Panc1 (cell line): ENCODE measurements at regions not wholly inside any gene's neighbourhood (a gene's known extent, or its start where the extent isn't known, plus 50 kb on each side); places are given as distances from the start of the nearest gene placed in this dataset.

Experiments
- ATAC-seq: fragments of 200-7000 bp; cut with Tn5 transposase; 2 replicates; pipeline ENCODE4 v1.9.1; 2020; ENCODE audit warnings: mild to moderate bottlenecking, moderate library complexity
- BruUV-seq: library from RNA; stranded (reverse); fragments of 400-500 nt; replicated peaks from 2 replicates; lab custom pipeline; 2021; lab: Mats Ljungman, UMichigan
- CTCF ChIA-PET: fragments of 300-600 bp; sonication (Branson Sonifier 250); formaldehyde crosslinking; loops from one replicate; lab custom pipeline; 2022; ENCODE audit warnings: antibody characterized with exemption; lab: Charles Lee
- POLR2A ChIA-PET: fragments of 300-600 bp; sonication (Branson Sonifier 250); formaldehyde crosslinking; loops from one replicate; lab custom pipeline; 2022; ENCODE audit warnings: antibody characterized with exemption; lab: Charles Lee
- DNase-seq: peaks from one replicate; pipeline ENCODE4 v3.0.0-alpha.2; 2010; ENCODE audit warnings: low read depth, low spot score
- H3K27ac ChIP-seq: 2 replicates; pipeline ENCODE4 v1.5.1; 2011; ENCODE audit warnings: mild to moderate bottlenecking, low read length, inconsistent platforms
- H3K27me3 ChIP-seq: fragments of 200-500 bp; sonication (Bioruptor generic); 2 replicates; pipeline ENCODE4 v1.6.0; 2014; ENCODE audit warnings: low read length, inconsistent platforms; ENCODE audit not compliant: control insufficient read depth, insufficient read depth
- H3K36me3 ChIP-seq: fragments of 200-500 bp; sonication (Bioruptor generic); 2 replicates; pipeline ENCODE4 v1.5.1; 2014; ENCODE audit warnings: inconsistent platforms, mild to moderate bottlenecking, low read length, moderate library complexity; ENCODE audit not compliant: control insufficient read depth, insufficient read depth
- H3K4me1 ChIP-seq: 2 replicates; pipeline ENCODE4 v1.5.1; 2011; ENCODE audit warnings: inconsistent platforms, mild to moderate bottlenecking, low read length, moderate library complexity; ENCODE audit not compliant: control insufficient read depth, insufficient read depth
- H3K4me3 ChIP-seq, 2 experiments: 2 replicates each; pipeline ENCODE4 v1.5.1; 2011 to 2012; ENCODE audit warnings: low read depth in 2 of 2, low read length in 2 of 2, mild to moderate bottlenecking in 2 of 2, inconsistent platforms in 1 of 2, moderate library complexity in 1 of 2
- H3K9me3 ChIP-seq: fragments of 200-500 bp; sonication (Bioruptor generic); 2 replicates; pipeline ENCODE4 v1.5.1; 2014; ENCODE audit warnings: low read depth, mild to moderate bottlenecking, inconsistent platforms, low read length, moderate library complexity; ENCODE audit not compliant: control insufficient read depth, insufficient read depth
- CTCF ChIP-seq: fragments of 450-650 bp; IDR thresholded peaks from 2 replicates; pipeline ENCODE4 v1.5.1; 2017; ENCODE audit warnings: mild to moderate bottlenecking
- POLR2AphosphoS5 ChIP-seq: IDR thresholded peaks from 2 replicates; pipeline ENCODE4 v1.6.1; 2012; ENCODE audit warnings: mild to moderate bottlenecking, low read depth, low read length, moderate library complexity
- SIN3A ChIP-seq: IDR thresholded peaks from 2 replicates; pipeline ENCODE4 v1.6.1; 2012; ENCODE audit warnings: low read depth, mild to moderate bottlenecking, low read length, moderate library complexity, borderline replicate concordance; ENCODE audit not compliant: insufficient read depth
- TCF7L2 ChIP-seq: IDR thresholded peaks from 2 replicates; pipeline ENCODE4 v1.6.1; 2011; ENCODE audit warnings: mild to moderate bottlenecking, low read depth, low read length, inconsistent platforms
- in situ Hi-C: cut with HindIII; loops from 2 replicates; pipeline ENCODE4 v1.10.0; 2016; ENCODE audit warnings: low sequenced_read_pairs, low pct_unique_long_range_greater_than_20kb
- intact Hi-C: fragments of 100-400 bp; cut with micrococcal nuclease; formaldehyde crosslinking; loops from one replicate; pipeline ENCODE4 v1.10.0; 2022; ENCODE audit not compliant: unreplicated experiment
- TF ChIP-seq, protein P1 (sequence below), 2 experiments: IDR thresholded peaks; 2 replicates each; pipeline ENCODE4 v1.6.1; 2011 to 2012; ENCODE audit warnings: low read depth in 2 of 2, control low read depth in 1 of 2, low read length in 1 of 2, mild to moderate bottlenecking in 1 of 2, moderate library complexity in 1 of 2; ENCODE audit not compliant: insufficient read depth in 1 of 2

- ChIA-PET POLR2A (no interaction called here), CTCF (no interaction called here)
- in situ Hi-C loops (no loop called here), intact Hi-C loops (no loop called here)
- TF ChIP-seq TCF7L2 (no peak), POLR2AphosphoS5 (no peak), SIN3A (no peak), CTCF (no peak)
- TF ChIP-seq, protein P1, sequence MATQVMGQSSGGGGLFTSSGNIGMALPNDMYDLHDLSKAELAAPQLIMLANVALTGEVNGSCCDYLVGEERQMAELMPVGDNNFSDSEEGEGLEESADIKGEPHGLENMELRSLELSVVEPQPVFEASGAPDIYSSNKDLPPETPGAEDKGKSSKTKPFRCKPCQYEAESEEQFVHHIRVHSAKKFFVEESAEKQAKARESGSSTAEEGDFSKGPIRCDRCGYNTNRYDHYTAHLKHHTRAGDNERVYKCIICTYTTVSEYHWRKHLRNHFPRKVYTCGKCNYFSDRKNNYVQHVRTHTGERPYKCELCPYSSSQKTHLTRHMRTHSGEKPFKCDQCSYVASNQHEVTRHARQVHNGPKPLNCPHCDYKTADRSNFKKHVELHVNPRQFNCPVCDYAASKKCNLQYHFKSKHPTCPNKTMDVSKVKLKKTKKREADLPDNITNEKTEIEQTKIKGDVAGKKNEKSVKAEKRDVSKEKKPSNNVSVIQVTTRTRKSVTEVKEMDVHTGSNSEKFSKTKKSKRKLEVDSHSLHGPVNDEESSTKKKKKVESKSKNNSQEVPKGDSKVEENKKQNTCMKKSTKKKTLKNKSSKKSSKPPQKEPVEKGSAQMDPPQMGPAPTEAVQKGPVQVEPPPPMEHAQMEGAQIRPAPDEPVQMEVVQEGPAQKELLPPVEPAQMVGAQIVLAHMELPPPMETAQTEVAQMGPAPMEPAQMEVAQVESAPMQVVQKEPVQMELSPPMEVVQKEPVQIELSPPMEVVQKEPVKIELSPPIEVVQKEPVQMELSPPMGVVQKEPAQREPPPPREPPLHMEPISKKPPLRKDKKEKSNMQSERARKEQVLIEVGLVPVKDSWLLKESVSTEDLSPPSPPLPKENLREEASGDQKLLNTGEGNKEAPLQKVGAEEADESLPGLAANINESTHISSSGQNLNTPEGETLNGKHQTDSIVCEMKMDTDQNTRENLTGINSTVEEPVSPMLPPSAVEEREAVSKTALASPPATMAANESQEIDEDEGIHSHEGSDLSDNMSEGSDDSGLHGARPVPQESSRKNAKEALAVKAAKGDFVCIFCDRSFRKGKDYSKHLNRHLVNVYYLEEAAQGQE (IDR thresholded peaks at IDR 0.05; ENCODE audit: insufficient read depth in 1 of 2, low read depth in 2 of 2, low read length in 1 of 2): no peak
- no TSS peak for BruUV-seq
- Histone ChIP-seq H3K27ac (no peak overlapping the region), H3K4me3 (no peak overlapping the region), H3K27me3 (peaks cover 5% of the 10 kb centered on the region; the same call in 1 of the 2 replicates), H3K9me3 (no peaks in the 10 kb centered on the region), H3K36me3 (no peaks in the 10 kb centered on the region), H3K4me1 (no peaks in the 10 kb centered on the region)
- DNase-seq: no peak
- no peak for ATAC-seq
Measured at GRCh38 chr6:168756009-168756634, 315.1 kb downstream of the SMOC2 start.

DNA sequence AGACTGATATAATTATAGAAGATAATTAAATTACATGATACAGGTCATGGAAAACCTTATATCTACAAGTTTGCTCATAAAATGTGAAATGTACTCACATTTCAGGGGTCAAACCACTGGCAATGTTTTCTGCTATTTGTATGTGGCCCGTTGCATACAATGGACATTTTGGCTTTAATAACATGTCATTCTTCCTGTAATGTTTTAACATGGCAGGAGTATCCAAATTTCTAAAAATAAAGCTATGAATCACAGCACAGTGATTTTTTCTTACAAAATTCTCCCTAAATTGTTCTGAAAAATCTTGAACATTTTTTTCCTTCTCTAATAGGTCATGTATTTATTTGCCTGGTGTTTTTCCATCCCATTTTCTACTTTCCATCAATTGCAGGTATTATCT lies 305.7 kb downstream of the SMOC2 start:
- in situ Hi-C loops: no loop called here
- ChIA-PET CTCF (no interaction called here), POLR2A (no interaction called here)
- intact Hi-C loops: no loop called here
- Histone ChIP-seq H3K27ac (no peak overlapping the region), H3K27me3 (no peaks in the 10 kb centered on the region), H3K36me3 (no peaks in the 10 kb centered on the region), H3K4me3 (no peak overlapping the region), H3K9me3 (no peaks in the 10 kb centered on the region), H3K4me1 (no peaks in the 10 kb centered on the region)
- no TSS peak for BruUV-seq
- no peak for ATAC-seq
- TF ChIP-seq TCF7L2: no peak
- no peak for TF ChIP-seq POLR2AphosphoS5
- TF ChIP-seq, protein P1 (IDR thresholded peaks at IDR 0.05; ENCODE audit: insufficient read depth in 1 of 2, low read depth in 2 of 2, low read length in 1 of 2): no peak
- no peak for TF ChIP-seq SIN3A
- no peak for TF ChIP-seq CTCF
- DNase-seq: no peak
